GM12892 (cell line): ENCODE measurements at regions not wholly inside any gene's neighbourhood (a gene's known extent, or its start where the extent isn't known, plus 50 kb on each side); places are given as distances from the start of the nearest gene placed in this dataset.

ENCODE experiments used
- POLR2A ChIP-seq: IDR thresholded peaks from 2 replicates; pipeline ENCODE4 v1.6.1; 2011; ENCODE audit warnings: low read depth, low read length, control low read depth
- POLR2AphosphoS5 ChIP-seq: IDR thresholded peaks from 2 replicates; pipeline ENCODE4 v1.6.1; 2011; ENCODE audit warnings: low read depth, low read length, control low read depth
- TAF1 ChIP-seq: IDR thresholded peaks from 2 replicates; pipeline ENCODE4 v1.6.1; 2011; ENCODE audit warnings: low read depth, mild to moderate bottlenecking, control low read depth, low read length, borderline replicate concordance

DNA sequence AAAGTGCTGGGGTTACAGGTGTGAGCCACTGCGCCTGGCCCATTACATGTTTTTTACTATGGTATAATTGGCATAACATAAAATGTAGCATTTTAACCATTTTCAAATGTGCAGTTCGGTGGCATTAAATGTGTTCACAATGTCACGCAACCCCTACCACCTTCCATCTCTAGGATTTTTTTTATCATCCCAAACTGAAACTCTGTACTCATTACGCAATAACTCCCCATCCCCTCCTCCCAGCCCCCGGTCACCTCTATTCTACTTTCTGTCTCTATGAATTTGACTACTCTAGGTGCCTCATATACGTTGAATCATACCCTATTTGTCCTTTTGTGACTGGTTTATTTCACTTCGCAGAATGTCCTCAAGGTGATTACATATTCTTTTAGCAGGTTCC lies 233.1 kb upstream of the ARID1B start:
- no peak for TF ChIP-seq TAF1
- no peak for TF ChIP-seq POLR2A
- no peak for TF ChIP-seq POLR2AphosphoS5
